BE2C (cell line): ENCODE measurements at regions not wholly inside any gene's neighbourhood (a gene's known extent, or its start where the extent isn't known, plus 50 kb on each side); places are given as distances from the start of the nearest gene placed in this dataset.

ENCODE experiments used
- DNase-seq: peaks from one replicate; pipeline ENCODE4 v3.0.0-alpha.2; 2020
- H3K27me3 ChIP-seq: fragments of 250-450 bp; sonication (Bioruptor Pico); 2 replicates; pipeline ENCODE4 v1.5.1; 2020; ENCODE audit warnings: mild to moderate bottlenecking
- H3K36me3 ChIP-seq: fragments of 250-450 bp; sonication (Bioruptor Pico); 2 replicates; pipeline ENCODE4 v1.5.1; 2020; ENCODE audit warnings: mild to moderate bottlenecking
- H3K4me1 ChIP-seq: fragments of 250-450 bp; sonication (Bioruptor Pico); 2 replicates; pipeline ENCODE4 v1.5.1; 2020
- H3K4me3 ChIP-seq: 2 replicates; pipeline ENCODE4 v1.5.1; 2011; ENCODE audit warnings: low read depth, low read length
- H3K9me3 ChIP-seq: fragments of 250-450 bp; sonication (Bioruptor Pico); 2 replicates; pipeline ENCODE4 v1.5.1; 2020
- TF ChIP-seq, protein P1 (sequence below): IDR thresholded peaks from 2 replicates; pipeline ENCODE4 v1.5.1; 2012; ENCODE audit warnings: mild to moderate bottlenecking, low read depth, low read length

DNA sequence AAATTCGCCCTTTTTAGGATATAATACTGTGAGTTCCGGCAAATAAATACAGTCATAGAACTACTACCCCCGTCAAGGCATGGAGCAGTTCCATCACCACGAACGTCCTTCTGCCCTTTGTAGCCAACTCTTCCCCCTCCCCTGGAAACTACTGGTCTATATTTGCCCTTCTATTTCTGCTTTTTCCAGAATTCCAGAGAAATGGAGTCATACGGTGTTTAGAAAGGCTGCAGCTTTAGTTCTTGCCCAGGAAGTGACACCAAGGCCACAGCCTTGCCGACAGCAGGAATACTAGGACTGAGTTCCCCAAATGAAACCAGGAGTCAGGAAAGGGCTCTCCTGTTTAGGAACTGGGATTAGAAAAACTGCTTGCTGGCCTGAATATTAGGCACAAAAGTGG, 291.2 kb downstream of the FAM43A start:
- Histone ChIP-seq H3K36me3 (no peaks in the 10 kb centered on the region), H3K4me3 (no peak overlapping the region), H3K27me3 (no peaks in the 10 kb centered on the region), H3K9me3 (no peaks in the 10 kb centered on the region), H3K4me1 (peaks cover 7% of the 10 kb centered on the region)
- TF ChIP-seq, protein P1, sequence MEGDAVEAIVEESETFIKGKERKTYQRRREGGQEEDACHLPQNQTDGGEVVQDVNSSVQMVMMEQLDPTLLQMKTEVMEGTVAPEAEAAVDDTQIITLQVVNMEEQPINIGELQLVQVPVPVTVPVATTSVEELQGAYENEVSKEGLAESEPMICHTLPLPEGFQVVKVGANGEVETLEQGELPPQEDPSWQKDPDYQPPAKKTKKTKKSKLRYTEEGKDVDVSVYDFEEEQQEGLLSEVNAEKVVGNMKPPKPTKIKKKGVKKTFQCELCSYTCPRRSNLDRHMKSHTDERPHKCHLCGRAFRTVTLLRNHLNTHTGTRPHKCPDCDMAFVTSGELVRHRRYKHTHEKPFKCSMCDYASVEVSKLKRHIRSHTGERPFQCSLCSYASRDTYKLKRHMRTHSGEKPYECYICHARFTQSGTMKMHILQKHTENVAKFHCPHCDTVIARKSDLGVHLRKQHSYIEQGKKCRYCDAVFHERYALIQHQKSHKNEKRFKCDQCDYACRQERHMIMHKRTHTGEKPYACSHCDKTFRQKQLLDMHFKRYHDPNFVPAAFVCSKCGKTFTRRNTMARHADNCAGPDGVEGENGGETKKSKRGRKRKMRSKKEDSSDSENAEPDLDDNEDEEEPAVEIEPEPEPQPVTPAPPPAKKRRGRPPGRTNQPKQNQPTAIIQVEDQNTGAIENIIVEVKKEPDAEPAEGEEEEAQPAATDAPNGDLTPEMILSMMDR: no peak
- DNase-seq: no peak

DNA sequence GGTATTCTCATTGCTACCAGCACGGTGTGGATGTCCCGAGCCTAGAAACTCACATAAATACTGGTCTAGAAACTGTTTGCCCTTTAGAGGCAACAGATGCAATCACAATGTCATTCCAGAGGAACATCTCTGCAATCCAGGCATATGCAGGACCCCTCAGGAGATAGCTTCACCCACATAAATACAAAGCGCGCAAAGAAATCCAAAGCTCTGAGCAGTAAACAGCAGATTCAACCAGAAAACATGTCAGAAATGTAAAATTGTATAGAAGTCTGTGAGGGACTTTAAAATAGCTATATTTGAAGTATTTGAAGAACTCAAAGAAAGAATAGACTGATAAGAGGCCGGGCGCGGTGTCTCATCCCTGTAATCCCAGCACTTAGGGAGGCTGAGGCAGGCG, 291.7 kb downstream of the FAM43A start:
- DNase-seq: no peak
- Histone ChIP-seq H3K36me3 (no peaks in the 10 kb centered on the region), H3K9me3 (no peaks in the 10 kb centered on the region; the same call in 1 of the 2 replicates), H3K27me3 (no peaks in the 10 kb centered on the region), H3K4me1 (peaks cover 7% of the 10 kb centered on the region), H3K4me3 (no peak overlapping the region)
- TF ChIP-seq, protein P1: no peak

DNA sequence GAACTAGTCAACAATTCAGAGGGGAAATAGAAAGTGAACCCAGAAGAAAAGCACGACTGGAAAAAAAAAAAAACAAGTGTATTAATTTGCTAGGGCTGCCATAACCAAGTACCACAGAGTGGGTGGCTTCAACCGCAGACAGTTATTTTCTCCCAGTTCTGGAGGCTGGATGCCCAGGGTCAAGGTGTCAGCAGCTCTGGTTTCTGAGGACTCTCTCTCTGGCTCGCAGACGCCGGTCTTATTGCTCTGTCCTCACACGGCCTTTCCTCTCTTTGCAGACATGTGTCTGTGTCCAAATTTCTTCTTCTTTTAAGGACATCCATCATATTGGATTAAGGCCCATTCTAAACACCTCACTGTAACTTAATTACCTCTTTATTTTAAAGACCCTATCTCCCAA, 291.8 kb downstream of the XXYLT1 start:
- no peaks in the 10 kb centered on the region; the same call in 1 of the 2 replicates for H3K9me3 ChIP-seq
- TF ChIP-seq, protein P1: no peak
- DNase-seq: no peak

DNA sequence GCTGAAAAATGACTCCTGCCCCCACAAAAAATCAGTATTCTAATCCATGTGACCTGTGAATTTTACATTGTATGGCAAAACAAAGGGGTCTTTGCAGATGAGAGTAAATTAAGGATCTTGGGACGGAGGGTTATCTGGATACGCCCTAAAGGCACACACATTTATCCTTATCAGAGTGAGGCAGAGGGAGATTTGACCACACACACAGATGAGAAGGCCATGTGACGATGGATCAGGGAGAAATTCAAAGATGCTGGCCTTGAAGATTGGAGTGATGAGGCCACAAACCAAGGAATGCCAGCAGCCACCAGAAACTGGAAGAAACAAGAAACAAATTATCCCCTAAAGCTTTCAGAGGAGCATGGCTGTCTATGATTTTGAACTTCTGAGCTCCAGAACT, 288.5 kb downstream of the XXYLT1 start:
- Histone ChIP-seq H3K4me3 (no peak overlapping the region), H3K36me3 (no peaks in the 10 kb centered on the region), H3K4me1 (peaks cover 7% of the 10 kb centered on the region), H3K9me3 (no peaks in the 10 kb centered on the region; the same call in 1 of the 2 replicates), H3K27me3 (no peaks in the 10 kb centered on the region)
- DNase-seq: no peak
- TF ChIP-seq, protein P1: no peak

More for the DNA sequence above, 291.8 kb downstream of the XXYLT1 start:
- H3K27me3 ChIP-seq: no peaks in the 10 kb centered on the region
- no peaks in the 10 kb centered on the region for H3K36me3 ChIP-seq
- no peak overlapping the region for H3K4me3 ChIP-seq
- peaks cover 7% of the 10 kb centered on the region for H3K4me1 ChIP-seq

DNA sequence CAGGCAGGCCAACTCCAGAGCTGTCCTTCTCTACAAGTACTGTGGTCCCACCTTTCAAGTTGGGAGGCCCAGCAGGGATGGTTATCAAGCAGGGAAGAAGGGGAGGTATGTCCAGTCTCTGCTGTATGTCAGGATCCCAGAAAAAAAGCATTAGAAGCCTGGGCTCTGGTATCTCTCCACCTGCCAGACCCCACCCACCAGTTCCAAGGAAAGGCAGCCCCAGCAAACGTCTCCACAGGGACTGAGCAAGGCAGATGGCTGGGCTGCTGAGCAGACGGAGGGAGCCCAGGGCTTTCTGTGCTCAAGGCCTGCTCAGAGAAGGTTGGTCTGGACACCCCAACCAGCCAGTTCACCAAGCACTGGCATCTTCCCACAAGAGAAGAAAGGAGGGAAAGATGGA, 287.8 kb downstream of the XXYLT1 start:
- H3K4me1 ChIP-seq: peaks cover 7% of the 10 kb centered on the region
- H3K36me3 ChIP-seq: no peaks in the 10 kb centered on the region
- peak; percentile 56 for DNase-seq
- TF ChIP-seq, protein P1: no peak
- no peak overlapping the region for H3K4me3 ChIP-seq
- no peaks in the 10 kb centered on the region for H3K27me3 ChIP-seq
- H3K9me3 ChIP-seq: no peaks in the 10 kb centered on the region; the same call in 1 of the 2 replicates

DNA sequence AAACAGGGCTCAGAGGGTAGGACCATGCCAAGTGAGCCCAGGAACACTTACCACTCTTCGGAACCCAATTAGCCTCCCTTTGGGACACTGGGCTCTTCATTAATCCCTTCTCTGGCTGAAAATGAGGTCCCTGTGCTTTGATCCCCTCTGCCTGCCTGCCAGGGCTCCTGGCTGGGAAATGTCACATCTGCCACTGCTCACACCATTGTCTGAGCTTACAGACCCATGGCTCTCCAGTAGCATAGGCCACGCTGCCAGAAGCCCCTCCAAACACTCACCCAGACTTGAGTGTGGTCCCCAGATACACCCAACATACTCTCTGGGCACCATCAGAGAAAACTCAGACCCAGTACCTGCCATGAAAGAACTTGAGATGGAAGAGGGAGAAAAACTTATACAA, 287.3 kb downstream of the XXYLT1 start:
- DNase-seq: peak; percentile 50
- Histone ChIP-seq H3K4me3 (no peak overlapping the region), H3K36me3 (no peaks in the 10 kb centered on the region), H3K27me3 (no peaks in the 10 kb centered on the region), H3K9me3 (no peaks in the 10 kb centered on the region; the same call in 1 of the 2 replicates), H3K4me1 (peaks cover 7% of the 10 kb centered on the region)
- TF ChIP-seq, protein P1: no peak
